Karpas-422 (cell line): ENCODE measurements at regions not wholly inside any gene's neighbourhood (a gene's known extent, or its start where the extent isn't known, plus 50 kb on each side); places are given as distances from the start of the nearest gene placed in this dataset.

ENCODE experiments used
- DNase-seq: peaks from one replicate; pipeline ENCODE4 v3.0.0-alpha.2; 2015
- H2AFZ ChIP-seq: fragments of 200-600 bp; sonication (generic); 2 replicates; pipeline ENCODE4 v1.6.1; 2014; ENCODE audit warnings: antibody characterized with exemption, low read length, mixed read lengths
- H3K27ac ChIP-seq: fragments of 200-600 bp; sonication (generic); 2 replicates; pipeline ENCODE4 v1.5.1; 2014; ENCODE audit warnings: mild to moderate bottlenecking, low read length, moderate library complexity
- H3K27me3 ChIP-seq: fragments of 200-600 bp; sonication (generic); 2 replicates; pipeline ENCODE4 v1.6.1; 2014; ENCODE audit warnings: low read length, mixed read lengths
- H3K36me3 ChIP-seq: fragments of 200-600 bp; sonication (generic); 2 replicates; pipeline ENCODE4 v1.6.1; 2014; ENCODE audit warnings: low read length, mixed read lengths; ENCODE audit not compliant: insufficient read depth
- H3K4me1 ChIP-seq: fragments of 200-600 bp; sonication (generic); 2 replicates; pipeline ENCODE4 v1.6.1; 2014; ENCODE audit warnings: mild to moderate bottlenecking, low read length, mixed read lengths
- H3K4me2 ChIP-seq: fragments of 200-600 bp; sonication (generic); 2 replicates; pipeline ENCODE4 v1.6.1; 2014; ENCODE audit warnings: low read length, low read depth, mild to moderate bottlenecking; ENCODE audit not compliant: poor library complexity, severe bottlenecking
- H3K4me3 ChIP-seq: fragments of 200-600 bp; sonication (generic); 2 replicates; pipeline ENCODE4 v1.5.1; 2014; ENCODE audit warnings: mild to moderate bottlenecking, antibody characterized with exemption, low read length, mixed read lengths
- H3K79me2 ChIP-seq: fragments of 200-600 bp; sonication (generic); 2 replicates; pipeline ENCODE4 v1.6.1; 2014; ENCODE audit warnings: mild to moderate bottlenecking, low read length, mixed read lengths
- H3K9ac ChIP-seq: fragments of 200-600 bp; sonication (generic); 2 replicates; pipeline ENCODE4 v1.6.0; 2014; ENCODE audit warnings: low read length
- H3K9me2 ChIP-seq: fragments of 200-600 bp; sonication (generic), shearing (Covaris generic); replicated peaks from 2 replicates; pipeline ENCODE4 v1.6.0; 2014; ENCODE audit warnings: mild to moderate bottlenecking, low read length, moderate library complexity; ENCODE audit not compliant: insufficient read depth
- H3K9me3 ChIP-seq: fragments of 300-700, 200-600 bp; sonication (generic); 2 replicates; pipeline ENCODE4 v1.6.1; 2014; ENCODE audit warnings: low read length, mixed read lengths
- H4K20me1 ChIP-seq: fragments of 200-600 bp; sonication (generic); 2 replicates; pipeline ENCODE4 v1.6.1; 2014; ENCODE audit warnings: mild to moderate bottlenecking, antibody characterized with exemption, low read length, low read depth; ENCODE audit not compliant: insufficient read depth

- H3K27me3 ChIP-seq, result no peaks in the 10 kb centered on the region; the same call in 1 of the 2 replicates
- no peaks in the 10 kb centered on the region for H3K9me2 ChIP-seq
- no peak overlapping the region for H3K9ac ChIP-seq
- no peaks in the 10 kb centered on the region for H3K79me2 ChIP-seq
- DNase-seq, result no peak
- no peak overlapping the region for H3K4me2 ChIP-seq
- peaks cover 5% of the 10 kb centered on the region; the same call in 1 of the 2 replicates for H3K4me1 ChIP-seq
- no peak overlapping the region for H3K4me3 ChIP-seq
- no peaks in the 10 kb centered on the region for H3K36me3 ChIP-seq
- H4K20me1 ChIP-seq, result no peaks in the 10 kb centered on the region
- no peak overlapping the region for H3K27ac ChIP-seq
- H3K9me3 ChIP-seq, result no peaks in the 10 kb centered on the region
- H2AFZ ChIP-seq, result no peak overlapping the region
Observed at GRCh38 chr18:74023220-74023619, 124.4 kb downstream of the FBXO15 start.

- Histone ChIP-seq H2AFZ (no peak overlapping the region), H3K4me1 (peaks cover 5% of the 10 kb centered on the region; the same call in 1 of the 2 replicates), H3K9ac (no peak overlapping the region), H3K27ac (no peak overlapping the region), H3K36me3 (no peaks in the 10 kb centered on the region), H3K4me3 (no peak overlapping the region), H3K4me2 (no peak overlapping the region), H3K79me2 (no peaks in the 10 kb centered on the region), H3K9me3 (no peaks in the 10 kb centered on the region), H3K27me3 (no peaks in the 10 kb centered on the region; the same call in 1 of the 2 replicates), H4K20me1 (no peaks in the 10 kb centered on the region), H3K9me2 (no peaks in the 10 kb centered on the region)
- no peak for DNase-seq
Observed at GRCh38 chr18:74019864-74020263, 127.8 kb downstream of the FBXO15 start.

GRCh38 chr18:74013955-74014354 is 133.7 kb downstream of the FBXO15 start:
- Histone ChIP-seq H3K27me3 (no peaks in the 10 kb centered on the region), H3K36me3 (no peaks in the 10 kb centered on the region), H3K27ac (no peak overlapping the region), H3K9me3 (no peaks in the 10 kb centered on the region; the same call in 1 of the 2 replicates), H3K4me3 (no peak overlapping the region), H3K9me2 (no peaks in the 10 kb centered on the region), H4K20me1 (no peaks in the 10 kb centered on the region), H3K9ac (no peak overlapping the region), H3K79me2 (no peaks in the 10 kb centered on the region), H3K4me2 (no peak overlapping the region), H3K4me1 (no peaks in the 10 kb centered on the region), H2AFZ (no peak overlapping the region)
- no peak for DNase-seq

- Histone ChIP-seq H3K36me3 (no peaks in the 10 kb centered on the region), H3K9me3 (no peaks in the 10 kb centered on the region; the same call in 1 of the 2 replicates), H3K9ac (no peak overlapping the region), H3K4me2 (no peak overlapping the region), H3K4me3 (no peak overlapping the region), H3K4me1 (no peaks in the 10 kb centered on the region), H2AFZ (no peak overlapping the region), H3K27me3 (no peaks in the 10 kb centered on the region), H3K27ac (no peak overlapping the region), H4K20me1 (no peaks in the 10 kb centered on the region), H3K79me2 (no peaks in the 10 kb centered on the region), H3K9me2 (no peaks in the 10 kb centered on the region)
- no peak for DNase-seq
Observed at GRCh38 chr18:74012954-74013630, 134.5 kb downstream of the FBXO15 start.

GRCh38 chr18:74006143-74006542 is 141.5 kb downstream of the FBXO15 start:
- H3K27ac ChIP-seq, result no peak overlapping the region
- no peak overlapping the region for H2AFZ ChIP-seq
- no peak for DNase-seq
- no peaks in the 10 kb centered on the region for H3K36me3 ChIP-seq
- H4K20me1 ChIP-seq, result no peaks in the 10 kb centered on the region
- no peak overlapping the region for H3K9ac ChIP-seq
- no peaks in the 10 kb centered on the region for H3K4me1 ChIP-seq
- H3K27me3 ChIP-seq, result peaks cover 4% of the 10 kb centered on the region; the same call in 1 of the 2 replicates
- H3K9me3 ChIP-seq, result no peaks in the 10 kb centered on the region
- no peaks in the 10 kb centered on the region for H3K9me2 ChIP-seq
- no peak overlapping the region for H3K4me3 ChIP-seq
- no peak overlapping the region for H3K4me2 ChIP-seq
- no peaks in the 10 kb centered on the region for H3K79me2 ChIP-seq

- Histone ChIP-seq H2AFZ (no peak overlapping the region), H4K20me1 (no peaks in the 10 kb centered on the region), H3K9me3 (no peaks in the 10 kb centered on the region), H3K4me1 (no peaks in the 10 kb centered on the region), H3K79me2 (no peaks in the 10 kb centered on the region), H3K4me2 (no peak overlapping the region), H3K27ac (no peak overlapping the region), H3K36me3 (no peaks in the 10 kb centered on the region), H3K9me2 (no peaks in the 10 kb centered on the region), H3K9ac (no peak overlapping the region), H3K4me3 (no peak overlapping the region), H3K27me3 (peaks cover 4% of the 10 kb centered on the region; the same call in 1 of the 2 replicates)
- no peak for DNase-seq
Observed at GRCh38 chr18:74005320-74006109, 142.1 kb downstream of the FBXO15 start.

- DNase-seq, result no peak
- no peak overlapping the region for H3K9ac ChIP-seq
- no peaks in the 10 kb centered on the region for H3K27me3 ChIP-seq
- no peak overlapping the region; the same call in 1 of the 2 replicates for H2AFZ ChIP-seq
- H3K4me3 ChIP-seq, result no peak overlapping the region
- H3K79me2 ChIP-seq, result no peaks in the 10 kb centered on the region
- no peak overlapping the region for H3K4me2 ChIP-seq
- H3K9me3 ChIP-seq, result no peaks in the 10 kb centered on the region
- no peaks in the 10 kb centered on the region for H3K4me1 ChIP-seq
- H3K27ac ChIP-seq, result no peak overlapping the region
- no peaks in the 10 kb centered on the region for H3K36me3 ChIP-seq
- H4K20me1 ChIP-seq, result no peaks in the 10 kb centered on the region
- no peaks in the 10 kb centered on the region for H3K9me2 ChIP-seq
Observed at GRCh38 chr18:73992242-73993022, 155.2 kb downstream of the FBXO15 start.

GRCh38 chr18:73991570-73991969 is 156.1 kb downstream of the FBXO15 start:
- Histone ChIP-seq H3K4me3 (no peak overlapping the region), H3K9me2 (no peaks in the 10 kb centered on the region), H3K4me2 (no peak overlapping the region), H3K36me3 (no peaks in the 10 kb centered on the region), H3K9ac (no peak overlapping the region), H4K20me1 (no peaks in the 10 kb centered on the region), H3K4me1 (no peaks in the 10 kb centered on the region), H3K27me3 (no peaks in the 10 kb centered on the region), H3K79me2 (no peaks in the 10 kb centered on the region), H3K9me3 (no peaks in the 10 kb centered on the region), H2AFZ (no peak overlapping the region), H3K27ac (no peak overlapping the region)
- no peak for DNase-seq
